ENCODE measurements at regions not wholly inside any gene's neighbourhood (a gene's known extent, or its start where the extent isn't known, plus 50 kb on each side); places are given as distances from the start of the nearest gene placed in this dataset.
A peak's percentile ranks its signal among the peaks of the same experiment; 100 is the strongest.

DNA sequence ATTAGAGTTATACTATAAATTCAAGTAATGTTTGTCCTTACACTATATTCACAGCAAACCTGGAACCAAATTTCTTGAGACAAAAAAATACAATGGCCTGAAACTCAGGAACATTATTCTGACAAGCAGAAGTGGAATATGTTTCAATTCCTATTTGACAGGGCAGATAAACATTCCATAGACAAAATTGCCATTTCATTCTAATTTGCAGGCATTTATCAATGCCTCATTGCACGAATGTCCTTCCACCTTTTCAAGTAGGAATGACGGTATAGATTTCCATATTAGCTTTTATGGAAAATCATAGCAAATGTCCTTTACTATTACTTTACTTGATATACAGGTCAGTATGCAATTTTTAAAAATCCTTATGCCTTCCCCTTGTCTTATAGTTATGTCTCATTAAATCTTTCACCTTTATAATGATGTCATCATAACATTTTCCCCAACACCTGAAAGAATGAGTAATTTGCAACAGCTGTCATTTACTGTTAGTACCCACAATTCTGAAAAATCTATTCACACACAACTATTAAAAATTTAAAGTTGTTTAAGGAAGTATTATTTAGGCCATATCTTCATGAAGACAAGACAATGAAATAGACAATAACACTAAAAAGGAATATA is 299.7 kb upstream of the SEMA3C start:
- H3K4me3 ChIP-seq (replicated peaks; ENCODE audit: low read depth, low read length), result no peak overlapping the region
- TF ChIP-seq, protein P1, sequence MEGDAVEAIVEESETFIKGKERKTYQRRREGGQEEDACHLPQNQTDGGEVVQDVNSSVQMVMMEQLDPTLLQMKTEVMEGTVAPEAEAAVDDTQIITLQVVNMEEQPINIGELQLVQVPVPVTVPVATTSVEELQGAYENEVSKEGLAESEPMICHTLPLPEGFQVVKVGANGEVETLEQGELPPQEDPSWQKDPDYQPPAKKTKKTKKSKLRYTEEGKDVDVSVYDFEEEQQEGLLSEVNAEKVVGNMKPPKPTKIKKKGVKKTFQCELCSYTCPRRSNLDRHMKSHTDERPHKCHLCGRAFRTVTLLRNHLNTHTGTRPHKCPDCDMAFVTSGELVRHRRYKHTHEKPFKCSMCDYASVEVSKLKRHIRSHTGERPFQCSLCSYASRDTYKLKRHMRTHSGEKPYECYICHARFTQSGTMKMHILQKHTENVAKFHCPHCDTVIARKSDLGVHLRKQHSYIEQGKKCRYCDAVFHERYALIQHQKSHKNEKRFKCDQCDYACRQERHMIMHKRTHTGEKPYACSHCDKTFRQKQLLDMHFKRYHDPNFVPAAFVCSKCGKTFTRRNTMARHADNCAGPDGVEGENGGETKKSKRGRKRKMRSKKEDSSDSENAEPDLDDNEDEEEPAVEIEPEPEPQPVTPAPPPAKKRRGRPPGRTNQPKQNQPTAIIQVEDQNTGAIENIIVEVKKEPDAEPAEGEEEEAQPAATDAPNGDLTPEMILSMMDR (IDR thresholded peaks at IDR 0.05; ENCODE audit: low read depth, low read length, missing control alignments), result no peak
- no peak for DNase-seq (ENCODE audit: extremely low read depth, low read depth)

DNA sequence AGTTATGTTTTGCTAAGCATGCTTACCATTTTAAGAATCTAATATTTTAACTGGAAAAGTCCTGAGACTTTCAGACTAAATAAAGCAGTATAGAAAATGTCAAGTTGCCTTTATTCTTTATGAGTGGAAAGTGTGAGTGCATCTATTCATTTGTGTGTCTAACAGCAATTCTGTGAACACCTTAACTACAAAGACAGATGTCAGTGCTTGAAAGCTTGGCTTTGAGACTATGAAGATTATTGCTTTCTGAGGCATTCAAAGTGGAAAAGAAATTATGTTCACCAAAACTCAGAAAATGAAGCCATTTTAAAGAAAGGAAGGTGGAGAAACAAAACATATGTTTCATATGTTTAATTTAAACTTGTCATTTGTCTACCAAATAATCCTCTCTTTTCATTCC is 294.5 kb upstream of the SEMA3C start:
- TF ChIP-seq, protein P1 (IDR thresholded peaks at IDR 0.05; ENCODE audit: low read depth, low read length, missing control alignments), result no peak
- no peak for DNase-seq (ENCODE audit: extremely low read depth, low read depth)
- H3K4me3 ChIP-seq (replicated peaks; ENCODE audit: low read depth, low read length), result no peak overlapping the region

DNA sequence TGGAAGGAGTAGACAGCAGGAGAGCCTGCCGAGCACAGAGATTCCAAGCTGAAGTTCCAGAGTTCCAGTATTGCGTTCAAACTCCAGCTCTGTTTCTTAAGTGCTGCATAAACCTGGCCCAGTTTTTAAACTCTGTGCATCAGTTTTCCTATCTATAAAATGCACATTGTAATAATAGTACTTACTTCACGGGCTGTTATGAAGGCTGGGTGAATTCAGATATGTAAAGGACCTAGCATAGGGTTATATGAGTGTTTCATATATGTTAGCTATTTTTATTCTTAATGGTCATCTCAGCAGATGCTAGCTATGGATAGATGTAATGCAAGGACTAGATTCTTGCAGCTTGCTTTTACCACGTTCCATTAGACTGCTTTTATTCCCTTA is 293.1 kb upstream of the SEMA3C start:
- H3K4me3 ChIP-seq (replicated peaks; ENCODE audit: low read depth, low read length), result no peak overlapping the region
- TF ChIP-seq, protein P1 (IDR thresholded peaks at IDR 0.05; ENCODE audit: low read depth, low read length, missing control alignments), result no peak
- no peak for DNase-seq (ENCODE audit: extremely low read depth, low read depth)

DNA sequence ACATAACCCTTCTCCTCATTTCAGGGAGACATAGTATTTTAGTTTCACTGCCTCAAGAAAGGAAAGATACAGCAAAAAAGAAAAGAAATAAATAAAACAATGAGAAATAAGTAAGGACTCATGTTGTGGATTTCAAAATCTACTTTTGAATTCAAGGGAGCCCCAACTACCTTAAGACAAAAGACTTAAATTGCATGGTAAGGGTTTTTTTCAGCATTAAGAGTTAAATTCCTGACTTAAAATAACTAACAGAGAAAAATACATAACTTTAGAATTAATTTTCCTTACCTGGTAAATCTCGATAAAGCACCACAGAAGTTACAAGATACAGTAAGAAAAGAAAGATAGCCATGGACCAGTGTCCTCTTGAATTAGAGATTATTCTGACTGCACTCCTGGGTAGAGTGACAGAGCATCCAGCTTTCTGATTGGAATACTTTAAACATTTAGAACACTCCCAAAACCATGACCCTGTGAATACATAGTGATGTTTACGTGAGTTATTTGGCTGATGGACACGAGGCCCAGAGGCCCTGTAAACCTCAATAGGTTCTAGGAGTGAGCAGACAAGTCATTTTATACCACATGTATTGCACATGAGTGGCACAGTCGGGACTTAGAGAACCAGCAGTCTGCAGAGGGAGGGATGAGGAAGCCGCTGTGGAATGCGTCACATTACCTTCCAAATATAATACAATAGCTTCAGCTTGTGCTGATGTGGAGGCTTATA is 292.5 kb upstream of the SEMA3C start:
- DNase-seq (ENCODE audit: extremely low read depth, low read depth), result peak; percentile 35
- no peak overlapping the region for H3K4me3 ChIP-seq (replicated peaks; ENCODE audit: low read depth, low read length)
- TF ChIP-seq, protein P1 (IDR thresholded peaks at IDR 0.05; ENCODE audit: low read depth, low read length, missing control alignments), result no peak

DNA sequence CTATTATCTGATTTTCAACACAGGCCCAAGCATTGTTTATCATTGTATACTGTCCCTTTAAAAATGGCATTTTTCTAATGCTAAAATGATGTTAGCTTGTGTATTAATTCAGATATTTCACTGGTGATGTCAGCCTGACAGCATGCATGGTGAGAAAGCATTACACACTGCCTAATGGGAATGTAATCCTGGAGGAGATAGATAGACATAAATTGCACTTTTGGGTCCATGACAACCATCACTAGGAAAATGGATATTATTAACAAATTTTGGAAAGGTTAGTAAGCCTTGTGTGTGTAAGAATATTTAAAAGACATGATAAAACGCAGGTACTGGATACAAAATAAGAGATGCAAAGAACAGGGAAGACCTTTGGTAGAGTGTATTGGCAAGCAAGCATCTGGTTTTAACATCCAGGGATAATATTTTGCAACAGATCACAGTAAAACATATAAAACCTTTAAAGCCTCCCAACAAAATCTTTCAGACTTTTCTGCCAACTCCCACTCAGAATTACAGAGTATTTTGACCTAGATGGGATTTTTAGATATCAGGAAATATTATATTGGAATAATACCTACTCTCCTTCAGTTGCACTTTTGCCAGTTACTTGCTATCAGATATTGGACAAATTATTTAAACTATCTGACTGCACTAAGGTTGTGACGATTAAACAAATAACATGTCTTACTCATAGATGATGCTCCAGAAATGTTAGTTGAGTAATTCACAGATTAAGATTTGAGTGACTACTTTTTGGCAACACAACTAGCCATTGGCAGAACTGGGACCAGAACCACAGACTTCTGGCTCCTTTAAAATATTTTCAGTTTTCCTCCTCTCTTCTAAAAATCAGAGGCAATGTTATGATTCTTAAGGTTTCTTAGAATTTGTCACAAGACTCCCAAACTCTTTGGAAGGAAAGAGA is 291.6 kb upstream of the SEMA3C start:
- DNase-seq (ENCODE audit: extremely low read depth, low read depth), result no peak
- TF ChIP-seq, protein P1 (IDR thresholded peaks at IDR 0.05; ENCODE audit: low read depth, low read length, missing control alignments), result no peak
- H3K4me3 ChIP-seq (replicated peaks; ENCODE audit: low read depth, low read length), result no peak overlapping the region

DNA sequence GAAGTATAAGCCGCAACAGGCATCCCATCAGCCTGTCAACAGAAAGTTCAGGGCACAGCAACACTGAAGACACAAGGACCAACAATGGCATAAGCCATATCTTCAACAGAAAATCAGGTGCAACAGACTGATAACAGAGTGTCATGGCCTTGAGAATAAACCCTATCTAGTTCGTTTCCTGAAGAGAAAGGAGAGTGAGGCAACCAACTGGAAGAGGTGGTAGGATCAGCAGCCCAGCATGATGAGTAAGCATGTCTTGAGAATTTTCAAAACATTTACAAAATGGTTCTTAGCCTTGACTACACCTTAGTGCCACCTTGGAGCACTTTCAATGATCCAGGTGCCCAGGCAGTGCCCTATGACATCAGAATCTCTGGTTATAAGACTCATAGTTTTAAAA is 290.2 kb upstream of the SEMA3C start:
- H3K4me3 ChIP-seq (replicated peaks; ENCODE audit: low read depth, low read length), result no peak overlapping the region
- TF ChIP-seq, protein P1 (IDR thresholded peaks at IDR 0.05; ENCODE audit: low read depth, low read length, missing control alignments), result no peak
- no peak for DNase-seq (ENCODE audit: extremely low read depth, low read depth)

Measured in HFF-Myc (cell line).